ENCODE measurements at regions not wholly inside any gene's neighbourhood (a gene's known extent, or its start where the extent isn't known, plus 50 kb on each side); places are given as distances from the start of the nearest gene placed in this dataset.
A peak's percentile ranks its signal among the peaks of the same experiment; 100 is the strongest.
"Not testable (repeated sequence)": the region's sequence is repeated elsewhere in the genome, so short reads cannot be mapped to it uniquely, and the experiment has no call there.

DNA sequence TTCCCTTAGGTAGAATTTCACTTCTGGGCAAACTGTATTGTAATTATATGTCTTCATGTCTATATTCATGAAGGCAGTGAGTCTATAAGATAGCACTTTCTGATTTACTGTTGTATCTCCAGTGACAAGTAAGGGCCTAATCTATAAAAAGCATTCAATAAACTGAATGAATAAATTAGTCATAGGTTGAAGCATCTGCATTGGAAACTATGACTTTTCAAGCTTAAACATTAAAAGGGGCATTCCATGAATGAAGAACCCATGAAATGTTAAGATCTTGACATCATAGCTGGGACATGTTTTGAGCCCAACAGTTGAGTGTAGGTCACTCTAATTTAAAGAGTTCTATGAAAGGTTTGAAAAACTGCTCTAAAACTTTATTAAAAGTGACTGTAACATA is 159.3 kb upstream of the LCORL start:
- FAIRE-seq = no peak
- no peak for DNase-seq (ENCODE audit: insufficient read length, low spot score)
- TF ChIP-seq, protein P1, sequence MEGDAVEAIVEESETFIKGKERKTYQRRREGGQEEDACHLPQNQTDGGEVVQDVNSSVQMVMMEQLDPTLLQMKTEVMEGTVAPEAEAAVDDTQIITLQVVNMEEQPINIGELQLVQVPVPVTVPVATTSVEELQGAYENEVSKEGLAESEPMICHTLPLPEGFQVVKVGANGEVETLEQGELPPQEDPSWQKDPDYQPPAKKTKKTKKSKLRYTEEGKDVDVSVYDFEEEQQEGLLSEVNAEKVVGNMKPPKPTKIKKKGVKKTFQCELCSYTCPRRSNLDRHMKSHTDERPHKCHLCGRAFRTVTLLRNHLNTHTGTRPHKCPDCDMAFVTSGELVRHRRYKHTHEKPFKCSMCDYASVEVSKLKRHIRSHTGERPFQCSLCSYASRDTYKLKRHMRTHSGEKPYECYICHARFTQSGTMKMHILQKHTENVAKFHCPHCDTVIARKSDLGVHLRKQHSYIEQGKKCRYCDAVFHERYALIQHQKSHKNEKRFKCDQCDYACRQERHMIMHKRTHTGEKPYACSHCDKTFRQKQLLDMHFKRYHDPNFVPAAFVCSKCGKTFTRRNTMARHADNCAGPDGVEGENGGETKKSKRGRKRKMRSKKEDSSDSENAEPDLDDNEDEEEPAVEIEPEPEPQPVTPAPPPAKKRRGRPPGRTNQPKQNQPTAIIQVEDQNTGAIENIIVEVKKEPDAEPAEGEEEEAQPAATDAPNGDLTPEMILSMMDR (IDR thresholded peaks at IDR 0.05; ENCODE audit: insufficient read depth, missing control alignments) = no peak

DNA sequence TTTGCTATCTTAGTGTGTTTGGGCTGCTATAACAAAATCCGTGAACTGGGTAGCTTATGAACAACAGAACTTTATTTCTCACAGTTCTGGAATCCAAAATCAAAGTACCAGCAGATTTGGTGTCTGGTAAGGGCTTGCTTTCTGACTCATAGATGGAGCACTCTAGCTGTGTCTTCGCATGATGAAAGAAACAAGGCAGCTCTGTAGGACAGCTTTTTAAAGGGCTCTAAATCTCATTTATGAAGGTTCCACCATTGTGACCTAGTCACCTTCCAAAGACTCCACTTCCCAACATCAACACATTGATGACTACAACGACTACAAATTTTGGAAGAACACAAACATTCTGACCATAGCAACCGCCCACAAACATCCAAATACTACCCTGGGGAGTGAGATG is 158.6 kb upstream of the LCORL start:
- TF ChIP-seq, protein P1 (IDR thresholded peaks at IDR 0.05; ENCODE audit: insufficient read depth, missing control alignments) = no peak

DNA sequence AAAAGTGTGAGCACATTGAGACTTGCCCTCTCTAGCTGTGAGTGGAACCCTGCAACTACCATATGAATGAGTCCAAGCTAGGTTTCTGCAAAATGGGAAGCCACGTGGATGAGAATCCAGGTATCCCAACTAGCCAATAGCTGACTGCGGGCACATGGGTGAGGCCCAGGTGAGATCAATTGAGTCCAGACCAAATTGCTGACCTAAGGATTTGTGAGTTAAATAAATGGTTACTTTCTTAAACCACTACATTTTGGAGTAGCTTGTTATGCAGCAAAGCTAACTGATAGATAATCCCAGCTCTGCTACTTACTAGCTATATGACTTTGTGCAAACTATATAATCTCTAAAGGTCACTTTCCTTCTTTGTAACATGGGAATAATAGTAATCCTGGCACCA is 150.3 kb upstream of the LCORL start:
- DNase-seq (ENCODE audit: insufficient read length, low spot score) (no peak), FAIRE-seq (no peak)
- TF ChIP-seq, protein P1 (IDR thresholded peaks at IDR 0.05; ENCODE audit: insufficient read depth, missing control alignments) = no peak

More for the DNA sequence above, 158.6 kb upstream of the LCORL start:
- peak; percentile 6 for FAIRE-seq
- no peak for DNase-seq (ENCODE audit: insufficient read length, low spot score)

DNA sequence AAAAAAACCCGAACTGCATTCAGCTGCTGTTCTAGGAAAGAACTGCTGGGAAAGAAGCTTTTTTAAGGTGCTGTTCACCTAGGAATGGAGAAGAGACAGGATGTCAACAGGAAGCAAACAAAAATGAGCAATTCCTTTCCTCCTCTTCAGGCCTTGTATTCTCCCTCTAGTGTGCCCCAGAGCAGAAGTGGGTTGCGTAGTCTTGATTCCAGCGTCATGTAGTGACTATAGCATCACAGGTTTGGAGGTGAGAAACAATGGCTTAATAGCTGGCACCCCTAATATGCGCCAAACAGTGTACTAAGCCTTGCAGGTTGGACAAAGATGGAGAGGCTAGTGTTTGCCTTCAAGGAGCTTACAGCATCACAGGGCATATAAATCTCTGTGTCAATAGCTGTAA is 146.3 kb upstream of the LCORL start:
- no peak for DNase-seq (ENCODE audit: insufficient read length, low spot score)
- TF ChIP-seq, protein P1 (IDR thresholded peaks at IDR 0.05; ENCODE audit: insufficient read depth, missing control alignments) = no peak
- no peak for FAIRE-seq

DNA sequence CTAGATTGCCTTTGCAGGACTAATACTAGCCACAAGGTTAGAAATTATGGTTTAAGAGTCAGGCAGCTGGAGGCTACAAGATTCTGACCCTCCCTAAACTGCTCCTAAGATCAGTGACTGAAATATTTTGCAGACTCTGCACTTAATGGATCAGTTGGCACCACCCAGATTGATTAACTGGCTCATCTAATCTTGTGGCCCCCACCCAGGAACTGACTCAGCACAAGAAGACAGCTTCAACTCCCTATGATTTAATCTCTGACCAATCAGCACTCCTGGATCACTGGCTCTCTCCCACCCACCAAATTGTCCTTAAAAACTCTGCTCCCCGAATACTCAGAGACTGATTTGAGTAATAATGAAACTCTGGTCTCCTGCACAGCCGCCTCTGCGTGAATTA is 145.4 kb upstream of the LCORL start:
- DNase-seq (ENCODE audit: insufficient read length, low spot score) (no peak), FAIRE-seq (no peak)
- TF ChIP-seq, protein P1 (IDR thresholded peaks at IDR 0.05; ENCODE audit: insufficient read depth, missing control alignments) = no peak

DNA sequence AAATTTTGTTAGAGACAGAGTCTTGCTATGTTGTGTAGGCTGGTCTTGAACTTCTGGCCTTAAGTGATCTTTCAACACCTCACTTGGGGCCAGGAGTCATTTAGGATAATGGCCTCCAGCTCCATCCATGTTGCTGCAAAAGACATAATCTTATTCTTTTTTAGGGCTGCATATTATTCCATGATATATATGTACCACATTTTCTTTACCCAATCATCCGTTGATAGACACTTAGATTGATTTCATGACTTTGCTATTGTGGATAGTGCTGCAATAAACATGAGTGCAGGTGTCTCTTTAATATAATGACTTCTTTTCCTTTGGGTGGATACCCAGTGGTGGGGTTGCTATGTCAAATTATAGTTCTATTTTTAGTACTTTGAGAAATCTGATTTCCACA is 140.9 kb upstream of the LCORL start:
- TF ChIP-seq, protein P1 (IDR thresholded peaks at IDR 0.05; ENCODE audit: insufficient read depth, missing control alignments) = no peak
- DNase-seq (ENCODE audit: insufficient read length, low spot score) (no peak), FAIRE-seq (peak; percentile 6)

DNA sequence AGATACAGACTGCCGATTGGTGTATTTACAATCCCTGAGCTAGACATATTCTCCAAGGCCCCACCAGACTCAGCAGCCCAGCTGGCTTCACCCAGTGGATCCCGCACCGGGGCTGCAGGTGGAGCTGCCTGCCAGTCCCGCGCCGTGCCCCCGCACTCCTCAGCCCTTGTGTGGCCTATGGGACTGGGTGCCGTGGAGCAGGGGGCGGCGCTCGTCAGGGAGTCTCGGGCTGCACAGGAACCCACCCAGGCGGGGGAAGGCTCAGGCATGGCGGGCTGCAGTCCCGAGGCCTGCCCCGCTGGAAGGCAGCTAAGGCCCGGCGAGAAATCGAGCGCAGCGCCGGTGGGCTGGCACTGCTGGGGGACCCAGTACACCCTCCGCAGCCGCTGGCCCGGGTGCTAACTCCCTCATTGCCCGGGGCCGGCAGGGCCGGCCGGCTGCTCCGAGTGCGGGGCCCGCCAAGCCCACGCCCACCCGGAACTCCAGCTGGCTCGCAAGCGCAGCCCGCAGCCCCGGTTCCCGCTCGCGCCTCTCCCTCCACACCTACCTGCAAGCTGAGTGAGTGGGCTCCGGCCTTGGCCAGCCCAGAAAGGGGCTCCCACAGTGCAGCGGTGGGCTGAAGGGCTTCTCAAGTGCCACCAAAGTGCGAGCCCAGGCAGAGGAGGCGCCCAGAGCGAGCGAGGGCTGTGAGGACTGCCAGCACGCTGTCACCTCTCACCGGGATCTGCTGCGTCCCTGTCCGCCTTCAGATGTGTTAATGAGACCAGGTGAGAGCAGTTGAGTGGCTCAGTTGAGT is 137.8 kb upstream of the LCORL start:
- not testable (repeated sequence) for DNase-seq (ENCODE audit: insufficient read length, low spot score); FAIRE-seq
